ENCODE measurements at regions not wholly inside any gene's neighbourhood (a gene's known extent, or its start where the extent isn't known, plus 50 kb on each side); places are given as distances from the start of the nearest gene placed in this dataset.

DNA sequence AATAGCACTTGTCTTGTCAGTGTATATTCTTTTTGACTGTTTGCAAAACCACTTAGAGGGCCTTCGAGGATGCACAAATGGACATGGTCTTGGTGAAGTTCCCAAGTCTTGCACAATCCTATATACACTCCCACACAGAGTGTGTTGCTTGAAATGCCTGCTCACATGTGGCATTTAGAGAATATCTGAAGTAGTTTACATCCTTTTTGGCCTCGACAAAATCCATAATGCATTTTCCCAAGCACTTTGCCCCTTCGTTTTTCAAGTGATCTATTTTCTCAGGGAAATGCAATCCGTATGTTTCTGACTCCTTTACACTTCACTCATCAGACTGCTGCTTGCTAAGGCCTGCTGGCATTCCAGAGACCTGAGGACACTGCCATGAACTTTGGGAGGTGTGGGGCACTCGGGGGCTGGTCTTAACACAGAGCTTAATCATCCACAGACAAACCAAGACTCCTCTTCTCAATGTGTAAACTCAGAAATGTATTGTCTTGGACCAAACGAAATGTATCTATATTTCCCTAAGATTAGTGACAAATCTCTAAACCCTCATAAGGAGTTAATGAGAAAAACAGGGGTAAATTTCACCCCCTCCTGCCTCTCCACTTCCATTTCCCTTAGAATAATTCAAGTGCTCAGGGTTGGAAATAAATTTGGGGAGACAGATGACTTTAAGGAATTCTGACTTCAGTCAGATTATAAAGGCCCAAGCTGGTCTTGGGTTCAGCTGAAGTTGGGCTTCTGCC, 219.3 kb upstream of the APCDD1 start:
- no peaks in the 10 kb centered on the region for H3K79me2 ChIP-seq (ENCODE audit: insufficient read depth, low read length)
- no peaks in the 10 kb centered on the region for H4K20me1 ChIP-seq (ENCODE audit: insufficient read depth, low read length, poor library complexity, severe bottlenecking)
- no peak overlapping the region for H3K4me3 ChIP-seq (ENCODE audit: low read length, poor library complexity, severe bottlenecking)
- peaks cover 2% of the 10 kb centered on the region for H3K4me1 ChIP-seq (ENCODE audit: insufficient read depth, low read length, poor library complexity, severe bottlenecking)
- no peaks in the 10 kb centered on the region for H3K9me3 ChIP-seq (ENCODE audit: insufficient read depth, low read depth, low read length)
- H3K4me2 ChIP-seq (ENCODE audit: low read depth, low read length, poor library complexity, severe bottlenecking) = no peak overlapping the region
- TF ChIP-seq, protein P1, sequence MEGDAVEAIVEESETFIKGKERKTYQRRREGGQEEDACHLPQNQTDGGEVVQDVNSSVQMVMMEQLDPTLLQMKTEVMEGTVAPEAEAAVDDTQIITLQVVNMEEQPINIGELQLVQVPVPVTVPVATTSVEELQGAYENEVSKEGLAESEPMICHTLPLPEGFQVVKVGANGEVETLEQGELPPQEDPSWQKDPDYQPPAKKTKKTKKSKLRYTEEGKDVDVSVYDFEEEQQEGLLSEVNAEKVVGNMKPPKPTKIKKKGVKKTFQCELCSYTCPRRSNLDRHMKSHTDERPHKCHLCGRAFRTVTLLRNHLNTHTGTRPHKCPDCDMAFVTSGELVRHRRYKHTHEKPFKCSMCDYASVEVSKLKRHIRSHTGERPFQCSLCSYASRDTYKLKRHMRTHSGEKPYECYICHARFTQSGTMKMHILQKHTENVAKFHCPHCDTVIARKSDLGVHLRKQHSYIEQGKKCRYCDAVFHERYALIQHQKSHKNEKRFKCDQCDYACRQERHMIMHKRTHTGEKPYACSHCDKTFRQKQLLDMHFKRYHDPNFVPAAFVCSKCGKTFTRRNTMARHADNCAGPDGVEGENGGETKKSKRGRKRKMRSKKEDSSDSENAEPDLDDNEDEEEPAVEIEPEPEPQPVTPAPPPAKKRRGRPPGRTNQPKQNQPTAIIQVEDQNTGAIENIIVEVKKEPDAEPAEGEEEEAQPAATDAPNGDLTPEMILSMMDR (conservative IDR thresholded peaks at IDR 0.05; ENCODE audit: low read length) = no peak
- no peak for TF ChIP-seq EZH2phosphoT487 (IDR thresholded peaks at IDR 0.05; ENCODE audit: borderline replicate concordance)
- no peak overlapping the region for H3K9ac ChIP-seq (ENCODE audit: low read depth, low read length, poor library complexity, severe bottlenecking)
- no peaks in the 10 kb centered on the region for H3F3A ChIP-seq (ENCODE audit: low read depth)
- H3K9me2 ChIP-seq (replicated peaks; ENCODE audit: low read depth, low read length) = no peaks in the 10 kb centered on the region
- no peaks in the 10 kb centered on the region for H3K27me3 ChIP-seq (ENCODE audit: insufficient read depth, low read length, poor library complexity, severe bottlenecking)
- no peak overlapping the region for H2AFZ ChIP-seq (ENCODE audit: low read length)
- H3K36me3 ChIP-seq (ENCODE audit: insufficient read depth, low read length) = no peaks in the 10 kb centered on the region

DNA sequence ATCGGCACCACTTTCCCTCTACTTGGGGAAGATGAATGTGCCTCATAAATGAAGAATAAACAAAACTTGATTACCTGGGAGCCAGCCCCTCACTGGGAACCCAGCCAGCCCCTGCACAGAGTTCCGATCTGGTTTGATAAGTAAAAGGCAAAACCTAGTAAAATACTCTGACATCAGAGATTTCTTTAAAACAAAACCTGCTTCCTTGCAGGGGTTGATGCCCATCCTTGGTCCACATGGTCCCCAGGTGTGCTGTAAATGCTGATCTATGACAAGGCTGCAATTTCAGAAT, 218.8 kb upstream of the APCDD1 start:
- no peaks in the 10 kb centered on the region for H3K9me2 ChIP-seq (replicated peaks; ENCODE audit: low read depth, low read length)

DNA sequence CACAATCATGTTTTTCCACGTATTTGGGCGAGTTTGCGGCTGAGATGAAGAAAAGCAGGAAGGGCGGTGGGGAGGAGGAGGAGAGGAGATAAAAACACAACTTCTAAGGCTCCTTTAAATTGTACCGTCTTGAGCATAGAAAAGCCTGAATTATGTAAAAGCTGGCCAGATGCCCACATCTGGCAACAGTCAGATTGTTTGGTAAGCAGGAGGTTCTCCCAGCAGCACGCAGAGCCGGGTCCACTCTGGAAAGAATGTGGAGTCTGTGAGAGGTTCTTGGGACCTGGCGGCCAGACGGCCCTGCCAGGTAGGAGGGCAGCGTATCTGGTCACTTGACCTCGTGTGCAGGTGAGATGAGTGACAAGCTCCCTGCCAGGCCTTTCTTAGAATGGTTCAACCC, 215.3 kb upstream of the APCDD1 start:
- H3K36me3 ChIP-seq (ENCODE audit: insufficient read depth, low read length) = no peaks in the 10 kb centered on the region
- TF ChIP-seq, protein P1 (conservative IDR thresholded peaks at IDR 0.05; ENCODE audit: low read length) = no peak
- no peak for TF ChIP-seq EZH2phosphoT487 (IDR thresholded peaks at IDR 0.05; ENCODE audit: borderline replicate concordance)
- peaks cover 8% of the 10 kb centered on the region for H3K4me1 ChIP-seq (ENCODE audit: insufficient read depth, low read length, poor library complexity, severe bottlenecking)
- H3K79me2 ChIP-seq (ENCODE audit: insufficient read depth, low read length) = no peaks in the 10 kb centered on the region
- H3K27me3 ChIP-seq (ENCODE audit: insufficient read depth, low read length, poor library complexity, severe bottlenecking) = no peaks in the 10 kb centered on the region
- H3K9me2 ChIP-seq (replicated peaks; ENCODE audit: low read depth, low read length) = no peaks in the 10 kb centered on the region
- no peaks in the 10 kb centered on the region for H3F3A ChIP-seq (ENCODE audit: low read depth)
- no peak overlapping the region for H3K9ac ChIP-seq (ENCODE audit: low read depth, low read length, poor library complexity, severe bottlenecking)
- H3K4me2 ChIP-seq (ENCODE audit: low read depth, low read length, poor library complexity, severe bottlenecking) = no peak overlapping the region
- H2AFZ ChIP-seq (ENCODE audit: low read length) = no peak overlapping the region
- no peaks in the 10 kb centered on the region for H4K20me1 ChIP-seq (ENCODE audit: insufficient read depth, low read length, poor library complexity, severe bottlenecking)
- H3K4me3 ChIP-seq (ENCODE audit: low read length, poor library complexity, severe bottlenecking) = no peak overlapping the region
- no peaks in the 10 kb centered on the region for H3K9me3 ChIP-seq (ENCODE audit: insufficient read depth, low read depth, low read length)

More for the DNA sequence above, 218.8 kb upstream of the APCDD1 start:
- H2AFZ ChIP-seq (ENCODE audit: low read length) = no peak overlapping the region
- peaks cover 8% of the 10 kb centered on the region for H3K4me1 ChIP-seq (ENCODE audit: insufficient read depth, low read length, poor library complexity, severe bottlenecking)
- TF ChIP-seq EZH2phosphoT487 (IDR thresholded peaks at IDR 0.05; ENCODE audit: borderline replicate concordance) = no peak
- TF ChIP-seq, protein P1 (conservative IDR thresholded peaks at IDR 0.05; ENCODE audit: low read length) = no peak
- H3K4me2 ChIP-seq (ENCODE audit: low read depth, low read length, poor library complexity, severe bottlenecking) = no peak overlapping the region
- H3F3A ChIP-seq (ENCODE audit: low read depth) = no peaks in the 10 kb centered on the region
- no peaks in the 10 kb centered on the region for H3K9me3 ChIP-seq (ENCODE audit: insufficient read depth, low read depth, low read length)
- no peak overlapping the region for H3K9ac ChIP-seq (ENCODE audit: low read depth, low read length, poor library complexity, severe bottlenecking)
- H3K27me3 ChIP-seq (ENCODE audit: insufficient read depth, low read length, poor library complexity, severe bottlenecking) = no peaks in the 10 kb centered on the region
- H3K36me3 ChIP-seq (ENCODE audit: insufficient read depth, low read length) = no peaks in the 10 kb centered on the region
- H3K79me2 ChIP-seq (ENCODE audit: insufficient read depth, low read length) = no peaks in the 10 kb centered on the region
- H4K20me1 ChIP-seq (ENCODE audit: insufficient read depth, low read length, poor library complexity, severe bottlenecking) = no peaks in the 10 kb centered on the region
- no peak overlapping the region for H3K4me3 ChIP-seq (ENCODE audit: low read length, poor library complexity, severe bottlenecking)
